Stimulated activated CD4-positive, alpha-beta T cell treated with anti-CD3 and anti-CD28 coated beads, Interleukin-2, amount 100 ng/mL, for 24 hours (primary cell): ENCODE measurements at regions not wholly inside any gene's neighbourhood (a gene's known extent, or its start where the extent isn't known, plus 50 kb on each side); places are given as distances from the start of the nearest gene placed in this dataset.
"Not testable (repeated sequence)": the region's sequence is repeated elsewhere in the genome, so short reads cannot be mapped to it uniquely, and the experiment has no call there.

Experiments used
- DNase-seq, 2 donors: peaks; one replicate each; pipeline ENCODE4 v3.0.0-alpha.2; 2020

DNA sequence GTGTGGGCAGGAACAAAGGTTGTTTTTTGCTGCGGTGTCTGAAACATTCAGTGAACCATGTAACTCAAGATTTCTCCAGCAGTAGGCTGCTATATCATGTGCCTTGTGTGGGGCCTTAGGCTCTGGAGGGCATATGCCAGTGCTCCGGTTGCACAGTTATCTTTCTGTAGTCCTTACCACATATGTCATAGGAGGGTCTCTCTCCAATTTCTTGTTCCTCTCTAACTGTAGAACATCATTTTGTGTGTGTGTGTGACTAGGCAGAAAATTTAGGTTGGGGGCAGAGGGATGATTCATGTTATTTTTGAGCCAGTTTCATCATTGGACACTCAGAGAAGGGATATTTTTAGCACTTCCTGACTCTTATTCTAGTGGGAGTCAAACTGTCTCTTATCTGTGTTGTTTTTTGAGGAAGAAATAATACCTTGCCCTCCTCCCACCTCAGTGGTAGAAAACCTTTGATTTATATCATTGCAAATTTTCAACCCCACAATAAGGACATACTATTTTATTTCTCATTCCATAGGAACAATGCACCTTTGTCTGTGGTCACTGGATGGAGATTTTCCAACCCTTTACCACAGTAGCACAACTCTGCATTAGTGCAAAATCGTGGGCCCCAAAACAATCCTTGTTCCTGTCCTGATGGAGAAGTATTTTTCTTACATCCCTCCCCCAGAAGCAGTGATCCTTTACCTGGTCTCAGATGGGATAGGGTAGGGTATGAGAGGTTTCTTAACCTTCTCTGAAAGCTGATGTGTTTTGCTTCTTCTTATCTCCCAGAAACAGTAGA lies 113.9 kb downstream of the CCDC74A start:
- DNase-seq: no peak

DNA sequence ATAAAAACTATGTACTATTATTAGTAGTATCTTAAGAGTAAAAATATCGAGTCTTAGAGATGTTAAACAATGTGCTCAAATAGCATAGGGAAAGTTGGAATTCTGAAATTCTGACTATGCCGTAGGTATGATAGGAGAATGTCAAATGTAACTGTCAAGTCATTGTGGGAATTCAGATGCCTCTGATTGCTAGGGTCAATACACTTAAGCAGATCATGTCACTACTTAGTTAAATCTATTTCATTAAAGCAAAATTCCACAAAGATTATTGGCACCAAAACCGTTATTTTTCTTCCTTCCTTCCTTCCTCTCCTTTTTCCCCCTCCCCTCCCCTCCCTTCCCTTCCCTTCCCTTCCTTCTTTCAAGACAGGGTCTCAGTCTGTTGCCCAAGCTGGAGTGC lies 115.5 kb downstream of the CCDC74A start:
- not testable (repeated sequence) for DNase-seq

DNA sequence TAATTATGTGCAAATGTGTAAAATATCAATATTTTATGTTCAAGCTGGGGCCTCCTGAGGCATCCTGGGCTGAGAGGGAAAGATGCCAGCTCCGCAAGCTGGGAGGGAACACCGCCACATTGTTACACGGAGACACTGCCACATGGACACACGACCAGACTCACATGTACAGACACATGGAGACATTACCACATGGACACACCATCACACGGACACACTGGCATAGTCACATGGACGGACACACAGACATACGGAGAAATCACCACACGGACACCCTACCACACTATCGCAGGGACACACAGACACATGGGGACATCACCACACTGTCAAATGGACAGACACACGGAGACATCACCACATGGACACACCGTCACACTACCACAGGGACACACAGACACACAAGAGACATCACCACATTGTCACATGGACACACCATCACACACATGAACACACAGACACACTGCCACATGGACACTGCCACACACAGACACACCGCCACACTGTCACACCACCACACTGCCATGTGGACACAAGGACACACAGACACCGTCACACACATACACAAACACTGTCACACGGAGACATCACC lies 117.6 kb downstream of the CCDC74A start:
- no peak for DNase-seq

DNA sequence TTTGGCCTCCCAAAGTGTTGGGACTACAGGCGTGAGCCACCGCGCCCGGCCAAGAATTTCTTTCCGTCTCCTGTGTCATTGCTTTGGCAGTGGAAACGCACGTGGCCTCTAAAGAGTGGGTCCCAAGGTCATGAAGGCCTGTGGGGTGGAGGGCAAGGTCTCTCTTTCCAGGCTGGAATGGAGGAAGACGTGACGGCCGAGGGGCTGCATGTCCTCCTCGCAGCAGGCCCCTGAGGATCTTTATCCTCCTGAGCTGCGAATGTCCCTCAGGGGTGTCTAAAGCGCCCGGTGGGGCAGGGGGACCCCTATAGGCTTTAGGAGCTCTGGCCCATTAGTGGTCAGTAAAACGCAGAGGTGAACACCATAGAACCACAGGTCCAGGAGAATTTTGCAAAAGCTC lies 118.5 kb downstream of the CCDC74A start:
- DNase-seq: not testable (repeated sequence)

DNA sequence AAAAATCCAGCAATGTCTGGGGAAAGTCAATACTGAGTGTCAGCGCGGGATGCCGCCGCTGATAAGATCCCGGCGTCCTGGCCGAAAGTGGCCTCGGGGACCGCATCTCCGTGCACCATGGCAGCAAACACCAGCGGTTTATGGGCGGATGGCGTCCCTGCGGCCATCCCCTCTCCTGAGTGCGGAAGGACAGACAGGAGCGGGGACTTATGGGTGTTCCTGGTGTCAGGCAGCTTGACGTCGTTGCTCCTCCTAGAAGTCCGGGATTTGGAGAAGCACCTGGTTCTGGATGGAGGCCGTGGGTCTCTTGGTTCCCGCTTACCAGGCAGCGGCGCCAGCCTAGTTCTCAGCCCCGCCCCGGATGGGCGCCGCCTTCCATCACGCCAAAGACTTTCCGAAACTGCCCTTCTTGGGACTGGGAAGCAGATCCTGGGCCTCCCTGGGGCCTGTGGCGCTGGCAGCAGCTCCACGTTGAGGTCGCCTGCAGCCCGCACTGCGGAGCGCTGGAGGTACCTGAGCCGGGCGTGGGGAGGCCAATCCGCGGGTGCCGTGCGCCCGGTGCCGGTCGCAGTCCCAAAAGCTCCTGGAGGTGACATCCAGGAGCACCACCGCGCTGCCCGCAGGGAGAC lies 119.1 kb downstream of the CCDC74A start:
- DNase-seq: no peak

DNA sequence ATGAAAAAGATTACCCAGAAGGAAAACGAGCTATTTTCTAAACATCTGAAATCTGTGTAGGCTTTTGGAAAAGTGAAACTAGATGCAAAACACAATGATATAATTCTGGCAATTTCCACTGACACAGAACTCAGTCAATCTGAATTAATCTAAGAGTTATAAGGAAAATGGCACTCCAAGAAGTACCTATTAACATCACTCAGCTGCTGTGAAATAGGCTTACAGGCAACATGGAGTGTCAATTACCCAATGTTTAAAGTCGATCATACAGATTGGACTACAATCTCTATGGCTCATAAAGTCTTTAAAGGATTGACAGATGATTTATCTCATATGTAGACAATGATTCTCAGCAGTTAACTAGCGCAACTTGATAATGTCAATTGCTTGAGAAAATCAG lies 120.9 kb downstream of the CCDC74A start:
- DNase-seq: not testable (repeated sequence)

DNA sequence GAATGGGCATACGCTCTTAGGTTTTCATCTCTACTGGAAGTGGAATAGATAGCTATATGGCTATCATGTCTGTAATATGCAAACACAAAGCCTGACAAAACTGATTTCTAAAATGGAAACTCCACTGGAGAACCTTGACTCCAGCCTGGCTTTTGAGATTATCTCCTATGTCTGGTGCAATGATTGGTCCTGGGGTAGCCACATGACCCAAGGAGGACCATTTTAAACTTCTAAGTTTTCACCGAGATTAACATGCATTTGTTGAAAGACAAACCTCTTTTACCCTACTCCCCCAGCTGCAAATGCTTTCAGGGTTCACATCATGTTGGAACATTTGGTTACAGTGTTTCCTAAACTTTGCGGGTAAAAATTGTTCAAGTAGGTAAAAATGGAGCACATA lies 124.6 kb downstream of the CCDC74A start:
- not testable (repeated sequence) for DNase-seq

DNA sequence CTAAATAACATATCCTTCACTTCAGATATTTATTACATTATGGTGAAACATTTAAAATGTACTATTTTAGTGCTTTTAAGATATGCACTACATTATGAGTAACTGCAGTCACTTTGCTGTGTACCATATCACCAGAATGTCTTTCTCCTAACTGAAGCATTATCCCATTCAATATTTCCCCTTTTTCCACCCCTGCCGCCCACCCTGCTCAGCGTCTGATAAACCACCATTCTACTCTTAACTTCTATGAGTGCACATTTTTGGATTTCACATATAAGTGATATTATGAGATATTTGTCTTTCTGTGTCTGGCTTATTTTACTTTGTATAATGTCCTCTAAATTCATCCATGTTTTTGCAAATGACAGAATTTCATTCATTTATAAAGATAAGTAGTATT lies 126.4 kb downstream of the CCDC74A start:
- DNase-seq: not testable (repeated sequence)

DNA sequence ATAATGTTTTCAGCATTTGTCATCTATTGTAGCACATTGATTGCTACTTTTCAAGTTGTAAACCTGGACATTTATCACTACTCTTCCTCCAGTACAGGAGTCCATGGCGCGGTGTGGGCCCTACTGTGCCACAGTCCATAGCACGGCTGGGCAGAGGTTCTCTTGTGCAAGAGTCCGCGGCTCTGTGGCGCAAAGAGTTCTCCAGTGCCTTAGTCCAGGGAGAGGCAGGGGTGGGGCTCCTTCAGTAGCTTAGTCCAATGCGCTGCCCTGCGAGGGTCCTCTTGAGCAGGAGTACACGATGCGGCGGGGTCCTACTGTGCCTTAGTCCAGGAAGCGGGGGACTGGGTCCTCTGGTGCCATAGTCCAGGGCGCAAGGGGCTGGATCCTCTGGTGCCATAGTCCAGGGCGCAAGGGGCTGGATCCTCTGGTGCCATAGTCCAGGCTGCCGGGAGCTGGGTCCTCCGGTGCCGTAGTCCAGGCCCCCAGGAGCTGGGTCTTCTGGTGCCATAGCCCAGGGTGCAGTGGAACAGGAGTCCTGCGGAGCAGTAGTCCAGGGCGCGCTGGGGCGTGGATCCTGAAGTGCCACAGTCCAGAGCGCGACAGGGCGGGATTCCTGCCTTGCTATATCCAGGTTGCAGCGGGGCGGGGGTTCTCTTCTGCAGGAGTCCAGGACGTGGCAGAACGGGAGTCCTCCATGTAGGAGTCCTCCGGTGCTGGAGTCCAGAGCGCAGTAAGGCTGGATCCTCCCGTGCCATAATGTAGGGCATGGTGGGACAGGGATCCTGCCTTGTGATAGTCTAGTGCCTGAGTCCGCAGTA lies 129.3 kb downstream of the CCDC74A start:
- no peak for DNase-seq

DNA sequence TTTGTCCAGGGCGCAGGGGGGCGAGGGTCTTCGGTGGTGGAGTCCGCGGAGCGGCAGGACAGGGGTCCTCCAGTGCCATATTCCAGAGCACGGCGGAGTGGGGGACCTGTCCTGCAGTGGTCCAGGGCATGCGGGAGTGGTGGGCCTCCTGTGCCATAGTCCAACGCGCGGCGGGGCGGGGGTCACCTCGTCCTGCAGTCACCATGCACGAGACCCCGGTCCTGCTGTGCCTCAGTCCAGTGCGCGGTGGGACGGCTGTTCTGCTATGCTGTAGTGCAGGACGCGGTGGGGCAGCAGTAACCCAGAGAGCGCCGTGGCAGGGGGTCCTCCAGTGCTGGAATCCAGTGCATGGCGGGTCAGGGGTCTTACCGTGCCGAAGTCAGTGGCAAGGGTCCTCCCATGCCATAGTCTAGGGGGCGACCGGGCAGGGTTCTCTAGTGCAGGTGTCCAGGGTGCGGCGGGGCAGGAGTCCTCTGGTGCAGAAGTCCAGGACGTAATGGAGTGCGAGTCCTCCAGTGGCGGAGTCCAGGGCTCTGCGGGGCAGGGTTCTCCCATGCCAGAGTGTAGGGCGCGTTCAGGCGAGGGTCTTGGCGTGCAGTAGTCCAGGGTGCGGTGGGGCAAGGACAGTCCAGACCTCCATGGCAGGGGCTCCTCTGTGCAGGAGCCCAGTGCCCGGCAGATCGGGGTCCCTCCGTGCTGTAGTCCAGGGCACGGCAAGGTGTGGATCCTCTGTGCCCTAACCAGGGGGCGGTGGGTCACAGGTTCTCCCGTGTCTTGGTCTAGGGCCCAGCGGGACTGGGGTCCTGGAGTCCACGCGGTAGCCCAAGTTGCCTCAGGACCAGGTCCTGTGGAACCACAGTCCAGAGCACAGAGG lies 130.4 kb downstream of the CCDC74A start:
- DNase-seq: no peak

DNA sequence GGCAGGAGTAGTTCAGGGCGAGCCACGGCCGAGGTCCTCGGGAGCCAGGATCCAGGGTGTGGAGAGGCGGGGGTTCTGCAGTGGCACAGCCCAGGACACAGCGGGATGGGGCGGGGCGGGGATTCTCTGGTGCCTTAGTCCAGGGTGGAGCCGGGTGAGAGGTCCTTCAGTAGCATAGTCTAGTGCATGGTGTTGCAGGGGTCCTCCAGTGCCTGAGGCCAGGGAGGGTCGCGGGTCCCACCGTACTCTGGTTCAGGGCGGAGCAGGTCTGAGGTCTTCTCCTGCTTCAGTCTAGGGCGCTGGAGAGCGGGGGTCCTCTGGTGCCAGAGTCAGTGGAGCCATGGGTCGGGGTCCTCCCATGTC lies 131.1 kb downstream of the CCDC74A start:
- DNase-seq: no peak

DNA sequence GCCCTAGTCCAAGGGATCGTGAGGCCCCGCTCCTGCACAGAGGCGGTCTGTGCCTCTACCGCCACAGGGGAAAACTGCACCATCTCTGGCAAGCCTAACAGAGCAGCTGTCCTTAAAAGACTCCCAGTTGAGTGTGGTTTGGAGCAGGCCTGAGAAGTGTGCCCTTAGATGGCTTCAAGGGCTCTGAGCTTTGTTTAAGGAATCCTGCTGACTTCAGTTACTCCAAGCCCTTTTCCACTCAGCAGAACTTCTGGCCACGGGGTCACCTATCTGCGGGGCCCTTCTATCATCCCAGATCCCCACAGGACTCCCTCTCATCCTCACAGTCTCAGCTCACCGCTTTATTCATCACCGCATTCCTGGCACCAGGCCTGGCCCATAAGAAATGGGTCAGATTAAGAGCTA lies 131.5 kb downstream of the CCDC74A start:
- no peak for DNase-seq

DNA sequence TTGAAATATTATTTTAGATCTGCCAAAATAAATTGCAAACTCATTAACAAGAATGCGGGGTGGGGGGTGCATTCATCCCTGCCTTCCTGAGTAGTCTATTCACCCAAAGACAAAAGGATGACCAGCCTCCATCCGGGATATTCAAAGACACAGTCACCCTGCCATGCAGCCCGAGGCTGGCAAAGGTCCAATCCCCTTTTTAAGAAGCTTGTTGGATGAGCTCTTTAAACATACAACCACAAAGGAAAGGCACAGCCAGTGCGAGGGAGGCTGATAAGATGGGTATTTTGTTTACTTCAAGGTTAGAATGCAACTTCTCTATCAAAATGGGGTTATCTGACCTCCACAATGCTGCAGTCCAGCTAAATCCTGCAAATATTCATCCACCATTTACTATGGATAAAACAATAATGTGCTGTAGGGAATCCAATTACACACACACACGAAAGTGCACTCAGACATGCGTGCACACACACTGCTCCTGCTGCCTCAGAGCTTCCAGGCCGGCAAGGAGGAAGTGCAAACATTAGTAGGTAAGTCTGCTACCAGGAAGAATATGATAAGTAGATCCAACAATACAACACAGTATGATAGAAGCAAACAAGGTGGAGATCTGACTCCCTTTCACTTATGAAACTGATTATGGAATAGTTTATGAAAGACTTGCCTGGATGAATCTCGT lies 133.6 kb downstream of the CCDC74A start:
- DNase-seq: not testable (repeated sequence)

DNA sequence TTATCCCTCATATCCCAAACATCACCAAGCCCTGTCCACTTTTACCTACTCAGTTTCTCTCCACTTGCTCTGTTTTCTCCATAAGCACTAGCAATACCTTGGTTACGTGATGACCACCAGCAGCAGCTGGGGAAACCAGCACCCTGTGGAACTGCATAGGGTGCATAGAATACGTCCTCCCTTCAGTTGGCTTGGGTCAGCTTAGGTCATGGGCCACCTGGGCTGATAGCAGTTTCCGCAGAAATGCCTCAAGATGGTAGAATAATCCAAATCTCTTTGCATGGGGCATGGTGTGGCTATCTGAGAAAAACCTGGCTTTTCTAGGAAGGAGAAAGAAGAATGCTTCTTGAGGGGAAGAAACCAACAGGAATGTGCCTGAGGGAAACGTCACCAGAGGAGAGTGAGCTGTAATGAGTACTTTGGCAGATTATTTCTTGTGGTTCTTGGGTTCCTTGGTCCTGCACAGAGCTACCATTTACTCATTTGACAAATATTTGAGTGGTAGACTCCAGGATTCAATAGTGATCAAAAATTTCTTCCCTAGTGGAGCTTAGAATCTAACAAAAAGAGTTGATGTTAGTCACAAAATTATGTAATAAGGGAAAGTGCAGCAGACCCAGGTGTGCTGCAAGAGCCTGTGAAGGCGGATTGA lies 134.3 kb downstream of the CCDC74A start:
- DNase-seq: not testable (repeated sequence)

DNA sequence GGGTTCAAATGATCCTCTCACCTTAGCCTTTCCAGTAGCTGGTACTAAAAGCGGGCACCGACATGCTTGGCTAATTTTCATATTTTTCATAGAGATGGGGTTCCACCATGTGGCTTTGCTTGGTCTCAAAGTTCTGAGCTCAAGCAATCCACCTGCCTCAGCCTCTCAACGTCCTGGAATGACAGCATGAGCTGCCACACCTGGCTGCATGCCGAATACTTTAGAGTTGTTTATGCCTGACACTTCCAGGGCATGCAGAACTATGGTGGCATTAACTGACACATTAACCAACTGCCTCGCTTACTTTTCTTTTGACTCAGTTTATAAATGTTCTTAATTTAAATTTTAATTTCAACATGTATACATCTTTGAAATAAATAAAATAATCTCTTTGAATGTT lies 135.8 kb downstream of the CCDC74A start:
- not testable (repeated sequence) for DNase-seq

DNA sequence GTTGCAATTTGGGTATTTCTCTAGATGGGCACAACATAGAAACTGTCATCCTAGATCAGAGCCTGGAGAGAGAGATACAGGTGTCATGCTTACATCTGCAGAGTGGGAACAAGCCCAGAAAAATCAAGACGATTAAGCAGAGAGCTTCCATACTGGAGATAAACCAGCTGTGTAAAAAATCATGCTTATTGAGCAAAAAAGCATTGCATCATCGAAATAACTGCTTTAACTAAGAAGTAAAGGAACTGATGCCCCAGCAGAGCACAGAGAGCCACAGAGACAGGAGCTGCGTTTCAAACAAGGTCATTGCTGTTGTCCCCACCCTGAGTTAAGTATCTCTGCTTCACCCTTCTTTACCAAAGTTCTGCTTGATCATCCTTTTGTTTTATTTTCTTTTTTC lies 138.0 kb downstream of the CCDC74A start:
- DNase-seq: not testable (repeated sequence)

DNA sequence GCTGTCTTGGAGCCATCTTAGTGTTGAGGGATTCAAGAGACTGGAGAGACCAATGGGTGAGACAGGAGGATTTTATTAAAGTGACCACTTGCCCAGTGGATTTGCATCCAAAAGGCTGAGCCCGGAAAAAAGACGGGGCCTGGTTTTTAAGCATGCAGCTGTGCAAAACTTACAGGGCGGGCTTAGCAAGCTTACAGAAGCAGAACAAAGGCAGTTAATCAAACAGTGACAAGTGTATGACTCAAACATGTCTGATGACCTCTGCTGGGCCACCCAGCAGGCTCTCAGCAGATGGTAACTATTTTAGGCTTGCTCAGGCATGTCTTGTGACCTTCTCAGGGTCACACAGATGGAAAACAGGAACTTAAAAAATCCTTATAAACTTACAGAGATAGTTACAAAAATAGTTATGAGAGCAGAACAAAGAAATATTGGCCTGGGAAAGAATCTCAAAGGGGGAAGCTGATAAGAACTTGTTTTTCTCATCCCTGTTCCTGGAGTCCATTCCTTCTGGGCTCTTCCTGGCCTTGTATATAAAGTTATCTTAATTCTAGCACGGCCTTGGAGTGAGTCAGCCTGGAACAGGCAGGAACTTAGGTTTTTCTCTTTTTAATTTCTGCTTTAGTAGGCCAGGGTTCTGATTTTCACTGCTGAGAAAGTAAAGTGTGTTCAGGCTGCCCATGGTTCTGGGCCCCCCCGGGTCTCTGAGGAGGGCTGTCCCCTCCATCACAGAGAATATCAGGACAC lies 141.3 kb downstream of the CCDC74A start:
- not testable (repeated sequence) for DNase-seq

DNA sequence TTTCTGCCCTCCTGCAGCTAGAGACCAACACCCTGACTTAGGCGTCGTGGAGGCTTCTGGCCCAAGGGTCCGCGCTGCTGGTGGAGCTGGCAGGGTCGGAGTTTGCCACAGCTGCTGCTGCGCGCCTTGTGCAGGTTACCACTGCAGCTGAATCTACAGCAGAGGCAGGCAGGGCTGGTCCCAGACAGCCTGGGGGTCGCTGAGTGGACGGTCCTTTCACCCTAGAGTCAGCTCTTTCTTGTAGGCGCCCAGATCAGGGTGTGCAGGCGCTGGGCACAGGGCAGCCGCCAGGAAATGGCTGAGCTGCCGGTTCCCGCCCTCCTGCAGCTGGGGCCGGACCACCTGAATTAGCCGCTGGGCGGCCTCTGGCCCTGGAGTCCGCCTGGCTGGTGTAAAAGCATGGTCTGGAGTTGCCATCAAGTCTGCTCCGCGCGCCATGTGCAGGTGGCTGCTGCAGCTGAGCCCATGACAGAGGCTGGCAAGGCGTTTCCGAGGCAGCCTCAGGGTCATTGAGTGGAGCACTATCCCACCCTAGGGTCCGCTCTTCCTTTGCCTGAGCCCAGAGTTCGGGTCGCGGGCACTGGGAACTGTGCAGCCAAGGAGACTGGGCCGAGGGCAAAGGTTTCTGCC lies 144.3 kb downstream of the CCDC74A start:
- DNase-seq: not testable (repeated sequence)

DNA sequence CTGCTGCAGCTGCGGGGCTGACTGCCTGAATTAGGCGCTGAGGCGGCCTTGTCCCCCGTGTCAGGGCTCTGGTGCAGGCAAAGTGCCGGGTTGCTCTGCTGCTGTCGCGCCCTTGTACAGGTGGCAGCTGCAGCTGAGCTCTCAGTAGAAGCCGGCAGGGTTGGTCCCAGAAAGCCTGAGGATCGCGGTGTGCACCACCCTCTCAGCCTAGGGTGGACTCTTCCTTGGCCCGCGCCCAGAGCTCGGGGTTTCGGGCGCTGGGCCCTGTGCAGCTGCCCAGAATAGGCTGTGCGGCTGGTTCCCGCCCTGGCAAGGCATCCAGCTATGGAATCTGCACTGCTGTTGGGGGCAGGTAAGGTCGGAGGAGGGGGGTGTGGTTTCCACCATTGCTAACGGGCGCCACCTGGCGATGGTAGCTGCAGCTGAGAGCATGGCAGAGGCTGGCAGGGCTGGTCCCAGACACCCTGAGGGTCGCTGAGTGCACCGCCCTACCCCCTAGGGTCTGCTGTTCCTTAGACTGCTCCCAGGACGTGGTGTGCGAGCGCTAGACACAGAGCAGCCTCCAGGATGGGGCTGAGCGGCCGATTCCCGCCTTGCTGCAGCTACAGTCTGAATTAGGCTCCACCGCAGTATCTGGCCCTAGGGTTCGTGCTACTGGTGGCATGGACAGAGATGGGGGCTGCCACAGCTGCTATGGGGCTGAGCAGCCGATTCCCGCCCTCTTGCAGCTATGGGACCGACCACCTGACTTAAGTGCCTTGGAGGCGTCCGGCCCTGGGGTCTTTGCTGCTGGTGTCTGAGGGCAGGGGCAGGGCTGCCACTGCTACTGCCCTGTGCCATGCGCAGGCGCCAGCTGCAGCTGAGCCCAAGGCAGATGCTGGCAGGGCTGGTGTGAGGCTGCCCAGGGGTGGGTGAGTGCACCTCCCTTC lies 145.0 kb downstream of the CCDC74A start:
- peak; percentile 63 to 72 for DNase-seq
